ENCODE measurements at regions not wholly inside any gene's neighbourhood (a gene's known extent, or its start where the extent isn't known, plus 50 kb on each side); places are given as distances from the start of the nearest gene placed in this dataset.
"Not testable (repeated sequence)": the region's sequence is repeated elsewhere in the genome, so short reads cannot be mapped to it uniquely, and the experiment has no call there.

- in situ Hi-C loops (cut with HindIII; ENCODE audit: low sequenced_read_pairs): no loop called here
- no peak for DNase-seq (ENCODE audit: low read depth)
- H3K4me3 ChIP-seq (ENCODE audit: low read depth, low read length): no peak overlapping the region
- no peak for TF ChIP-seq CTCF (IDR thresholded peaks at IDR 0.05; ENCODE audit: low read depth, low read length, missing control alignments)
Measured at GRCh38 chrX:75625232-75625631, 102.4 kb upstream of the ZDHHC15 start.

- TF ChIP-seq CTCF (IDR thresholded peaks at IDR 0.05; ENCODE audit: low read depth, low read length, missing control alignments): peak; percentile 17
- no peak overlapping the region for H3K4me3 ChIP-seq (ENCODE audit: low read depth, low read length)
- no peak for DNase-seq (ENCODE audit: low read depth)
- in situ Hi-C loops (cut with HindIII; ENCODE audit: low sequenced_read_pairs): no loop called here
Measured at GRCh38 chrX:75623535-75623934, 100.7 kb upstream of the ZDHHC15 start.

DNA sequence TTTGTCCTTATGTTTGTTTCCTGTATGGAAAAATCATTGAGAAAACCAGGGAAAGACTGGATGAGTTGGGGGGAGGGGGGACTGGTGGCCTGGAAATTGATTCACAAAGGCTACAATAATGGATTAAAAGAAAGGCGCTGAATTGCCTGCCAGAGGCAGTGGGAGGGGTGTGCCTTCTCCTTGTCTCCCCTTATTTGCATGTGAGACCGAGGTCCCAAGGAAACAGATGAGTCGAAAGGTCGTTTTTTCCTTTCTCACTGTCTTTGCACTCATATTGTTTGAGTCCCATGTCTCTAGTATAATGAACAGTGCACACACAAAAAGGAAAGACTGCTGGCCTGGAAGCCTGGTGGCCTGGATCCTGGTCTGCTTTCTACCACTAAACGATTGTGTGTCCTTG, 86.6 kb upstream of the ZDHHC15 start:
- DNase-seq (ENCODE audit: low read depth): no peak
- TF ChIP-seq CTCF (IDR thresholded peaks at IDR 0.05; ENCODE audit: low read depth, low read length, missing control alignments): no peak
- H3K4me3 ChIP-seq (ENCODE audit: low read depth, low read length): no peak overlapping the region
- in situ Hi-C loops (cut with HindIII; ENCODE audit: low sequenced_read_pairs): no loop called here

DNA sequence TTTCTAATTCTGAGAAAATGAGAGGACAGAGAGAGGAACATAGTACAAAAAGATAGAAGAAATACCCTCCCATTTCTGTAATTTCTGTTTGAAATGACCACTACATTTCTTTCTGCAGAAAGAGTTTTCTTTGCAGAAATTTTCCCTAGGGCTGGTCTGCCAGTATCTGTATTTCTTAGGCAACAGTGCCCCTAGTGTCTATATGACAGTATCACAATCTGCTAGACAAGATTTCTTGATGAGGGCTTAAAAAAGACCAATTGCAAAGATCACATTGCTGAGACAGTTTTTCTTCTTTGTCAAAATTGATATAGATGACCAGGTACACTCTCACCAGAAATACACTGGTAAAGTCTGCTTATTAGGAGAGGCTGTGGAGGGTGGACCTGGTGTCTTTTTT, 81.0 kb upstream of the ZDHHC15 start:
- DNase-seq (ENCODE audit: low read depth): peak; percentile 11
- peak; percentile 48 for TF ChIP-seq CTCF (IDR thresholded peaks at IDR 0.05; ENCODE audit: low read depth, low read length, missing control alignments)
- in situ Hi-C loops (cut with HindIII; ENCODE audit: low sequenced_read_pairs): no loop called here
- H3K4me3 ChIP-seq (ENCODE audit: low read depth, low read length): no peak overlapping the region

DNA sequence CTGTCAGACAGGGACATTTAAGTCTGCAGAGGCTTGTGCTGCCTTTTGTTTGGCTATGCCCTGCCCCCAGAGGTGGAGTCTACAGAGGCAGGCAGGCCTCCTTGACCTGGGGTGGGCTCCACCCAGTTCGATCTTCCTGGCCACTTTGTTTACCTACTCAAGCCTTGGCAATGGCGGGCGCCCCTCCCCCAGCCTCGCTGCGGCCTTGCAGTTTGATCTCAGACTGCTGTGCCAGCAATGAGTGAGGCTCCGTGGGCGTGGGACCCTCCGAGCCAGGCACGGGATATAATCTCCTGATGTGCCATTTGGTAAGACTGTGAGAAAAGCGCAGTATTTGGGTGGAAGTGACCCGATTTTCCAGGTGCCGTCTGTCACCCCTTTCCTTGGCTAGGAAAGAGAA, 79.2 kb upstream of the ZDHHC15 start:
- DNase-seq (ENCODE audit: low read depth); in situ Hi-C loops (cut with HindIII; ENCODE audit: low sequenced_read_pairs); H3K4me3 ChIP-seq (ENCODE audit: low read depth, low read length): not testable (repeated sequence)

GRCh38 chrX:75596178-75596577, 73.3 kb upstream of the ZDHHC15 start:
- H3K4me3 ChIP-seq (ENCODE audit: low read depth, low read length): no peak overlapping the region
- peak; percentile 22 for DNase-seq (ENCODE audit: low read depth)
- no peak for TF ChIP-seq CTCF (IDR thresholded peaks at IDR 0.05; ENCODE audit: low read depth, low read length, missing control alignments)
- in situ Hi-C loops (cut with HindIII; ENCODE audit: low sequenced_read_pairs): no loop called here

- DNase-seq (ENCODE audit: low read depth); in situ Hi-C loops (cut with HindIII; ENCODE audit: low sequenced_read_pairs); H3K4me3 ChIP-seq (ENCODE audit: low read depth, low read length): not testable (repeated sequence)
Measured at GRCh38 chrX:75593186-75593585, 70.3 kb upstream of the ZDHHC15 start.

GRCh38 chrX:75582511-75582910, 59.7 kb upstream of the ZDHHC15 start:
- DNase-seq (ENCODE audit: low read depth): no peak
- TF ChIP-seq CTCF (IDR thresholded peaks at IDR 0.05; ENCODE audit: low read depth, low read length, missing control alignments): no peak
- no peak overlapping the region for H3K4me3 ChIP-seq (ENCODE audit: low read depth, low read length)
- in situ Hi-C loops (cut with HindIII; ENCODE audit: low sequenced_read_pairs): no loop called here
